CD4-positive, alpha-beta T cell (primary cell): ENCODE measurements at regions not wholly inside any gene's neighbourhood (a gene's known extent, or its start where the extent isn't known, plus 50 kb on each side); places are given as distances from the start of the nearest gene placed in this dataset.

Source experiments
- ATAC-seq: fragments of 200-7000 bp; cut with Tn5 transposase; one replicate; pipeline ENCODE4 v1.10.0; 2022; ENCODE audit warnings: mild to moderate bottlenecking; ENCODE audit not compliant: poor library complexity
- CTCF ChIA-PET: fragments of 350-600 bp; sonication (Branson Sonifier 250); formaldehyde crosslinking; loops from one replicate; lab custom pipeline; 2021; ENCODE audit warnings: antibody characterized with exemption, inconsistent platforms; lab: Charles Lee
- POLR2A ChIA-PET: fragments of 350-600 bp; sonication (Branson Sonifier 250); formaldehyde crosslinking; loops from one replicate; lab custom pipeline; 2021; ENCODE audit warnings: antibody characterized with exemption, inconsistent platforms; lab: Charles Lee
- DNase-seq, 14 experiments: peaks; one replicate each; pipeline ENCODE4 v3.0.0-alpha.2; 2013 to 2020; ENCODE audit warnings: mixed read lengths in 2 of 14
- H3K27ac ChIP-seq, 2 donors: one replicate each; pipeline versions ENCODE4 v1.5.1 to v1.7.0; 2013; ENCODE audit warnings: low read length in 2 of 2, low read depth in 1 of 2, mild to moderate bottlenecking in 1 of 2
- H3K27me3 ChIP-seq, 2 experiments: 1 replicate in 1 of 2; 2 replicates in 1 of 2; pipeline versions ENCODE4 v1.6.1 to v1.7.0; 2013; ENCODE audit warnings: low read length in 2 of 2, control low read depth in 1 of 2, mild to moderate bottlenecking in 1 of 2, moderate library complexity in 1 of 2; ENCODE audit not compliant: insufficient read depth in 2 of 2, control insufficient read depth in 1 of 2
- H3K36me3 ChIP-seq: one replicate; pipeline ENCODE4 v1.6.1; 2013; ENCODE audit warnings: low read length, control low read depth; ENCODE audit not compliant: insufficient read depth
- H3K4me1 ChIP-seq: one replicate; pipeline ENCODE4 v1.6.1; 2013; ENCODE audit warnings: low read length, control low read depth; ENCODE audit not compliant: insufficient read depth
- H3K4me3 ChIP-seq: one replicate; pipeline ENCODE4 v1.5.1; 2013; ENCODE audit warnings: mild to moderate bottlenecking, low read length, moderate library complexity
- H3K9me3 ChIP-seq, 2 experiments: 1 replicate in 1 of 2; 2 replicates in 1 of 2; pipeline versions ENCODE4 v1.6.1 to v1.7.0; 2013; ENCODE audit warnings: low read length in 2 of 2, mild to moderate bottlenecking in 2 of 2, control low read depth in 1 of 2, moderate library complexity in 1 of 2; ENCODE audit not compliant: control insufficient read depth in 1 of 2, insufficient read depth in 1 of 2
- H3K27ac Mint-ChIP-seq: one replicate; pipeline ENCODE4 v1.8.0; 2020; ENCODE audit warnings: mixed read lengths
- H3K27me3 Mint-ChIP-seq: one replicate; pipeline ENCODE4 v1.8.0; 2021; ENCODE audit warnings: mixed read lengths
- H3K36me3 Mint-ChIP-seq: one replicate; pipeline ENCODE4 v1.8.0; 2021; ENCODE audit warnings: low read depth, mixed read lengths
- H3K4me1 Mint-ChIP-seq: one replicate; pipeline ENCODE4 v1.8.0; 2021; ENCODE audit warnings: low read depth, mixed read lengths
- H3K4me3 Mint-ChIP-seq: one replicate; pipeline ENCODE4 v1.8.0; 2020; ENCODE audit warnings: mild to moderate bottlenecking, mixed read lengths
- H3K9me3 Mint-ChIP-seq: one replicate; pipeline ENCODE4 v1.8.0; 2020; ENCODE audit warnings: mixed read lengths
- CTCF ChIP-seq: fragments of 200-600 bp; IDR thresholded peaks from one replicate; pipeline ENCODE4 v1.8.0; 2022; ENCODE audit warnings: antibody characterized with exemption, mild to moderate bottlenecking
- intact Hi-C, 2 experiments: fragments of 100-400 bp; cut with DNase I in 1 of 2; cut with micrococcal nuclease in 1 of 2; formaldehyde crosslinking; loops; one replicate each; pipeline versions ENCODE4 v1.15.1 to v1.9.0; 2023 to 2025; cut with DNase I, micrococcal nuclease

- no peaks in the 10 kb centered on the region for H3K27me3 Mint-ChIP-seq
- POLR2A ChIA-PET: no interaction called here
- no peak overlapping the region for H3K27ac Mint-ChIP-seq
Observed at GRCh38 chr10:47060993-47061500, 149.8 kb downstream of the PTPN20 start.

DNA sequence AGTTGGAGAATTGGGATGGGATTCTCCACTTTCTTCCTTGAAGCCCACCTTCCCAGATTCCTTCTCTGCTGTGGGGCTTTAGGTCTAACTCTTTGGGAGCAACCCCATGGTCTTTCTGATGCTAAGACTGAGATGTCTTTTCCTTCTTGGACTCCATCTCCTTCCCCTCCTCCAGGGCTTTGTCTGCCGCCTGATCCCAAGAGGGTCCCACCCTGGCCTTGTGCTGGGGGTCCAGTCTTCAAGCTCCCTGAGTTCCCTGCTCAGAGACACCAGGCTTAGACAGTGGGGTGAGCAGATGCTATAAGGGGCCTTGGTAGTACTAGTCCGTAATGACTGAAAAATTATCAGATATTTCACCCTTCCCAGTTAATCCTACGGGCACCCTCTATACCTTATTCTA lies 150.5 kb downstream of the PTPN20 start:
- no peak for TF ChIP-seq CTCF
- no peak overlapping the region for H3K27ac Mint-ChIP-seq
- no peaks in the 10 kb centered on the region for H3K4me1 Mint-ChIP-seq
- DNase-seq (no peak), ATAC-seq (no peak)
- H3K27ac ChIP-seq: no peak overlapping the region
- H3K4me3 ChIP-seq: no peak overlapping the region
- H3K4me3 Mint-ChIP-seq: no peak overlapping the region
- no peaks in the 10 kb centered on the region for H3K4me1 ChIP-seq
- ChIA-PET CTCF (no interaction called here), POLR2A (no interaction called here)
- no peaks in the 10 kb centered on the region for H3K27me3 ChIP-seq
- no peaks in the 10 kb centered on the region for H3K36me3 Mint-ChIP-seq
- intact Hi-C loops: loop anchor here in 1 of 2 experiments (1.0 kb wide), 1 partner anchor 24 kb away; no protein-coding TSS in a partner anchor
- no peaks in the 10 kb centered on the region for H3K36me3 ChIP-seq
- no peaks in the 10 kb centered on the region for H3K27me3 Mint-ChIP-seq
- no peaks in the 10 kb centered on the region for H3K9me3 Mint-ChIP-seq
- no peaks in the 10 kb centered on the region for H3K9me3 ChIP-seq

More at GRCh38 chr10:47060993-47061500, 149.8 kb downstream of the PTPN20 start:
- DNase-seq (peak in 1 of 14 experiments; percentile 1), ATAC-seq (no peak)
- H3K4me3 Mint-ChIP-seq: no peak overlapping the region
- Histone ChIP-seq H3K27me3 (no peaks in the 10 kb centered on the region), H3K36me3 (no peaks in the 10 kb centered on the region), H3K27ac (no peak overlapping the region), H3K4me1 (no peaks in the 10 kb centered on the region), H3K4me3 (no peak overlapping the region), H3K9me3 (no peaks in the 10 kb centered on the region)
- H3K36me3 Mint-ChIP-seq: no peaks in the 10 kb centered on the region
- no peaks in the 10 kb centered on the region for H3K4me1 Mint-ChIP-seq
- CTCF ChIA-PET: no interaction called here
- intact Hi-C loops: no loop called here
- H3K9me3 Mint-ChIP-seq: no peaks in the 10 kb centered on the region
- TF ChIP-seq CTCF: no peak

DNA sequence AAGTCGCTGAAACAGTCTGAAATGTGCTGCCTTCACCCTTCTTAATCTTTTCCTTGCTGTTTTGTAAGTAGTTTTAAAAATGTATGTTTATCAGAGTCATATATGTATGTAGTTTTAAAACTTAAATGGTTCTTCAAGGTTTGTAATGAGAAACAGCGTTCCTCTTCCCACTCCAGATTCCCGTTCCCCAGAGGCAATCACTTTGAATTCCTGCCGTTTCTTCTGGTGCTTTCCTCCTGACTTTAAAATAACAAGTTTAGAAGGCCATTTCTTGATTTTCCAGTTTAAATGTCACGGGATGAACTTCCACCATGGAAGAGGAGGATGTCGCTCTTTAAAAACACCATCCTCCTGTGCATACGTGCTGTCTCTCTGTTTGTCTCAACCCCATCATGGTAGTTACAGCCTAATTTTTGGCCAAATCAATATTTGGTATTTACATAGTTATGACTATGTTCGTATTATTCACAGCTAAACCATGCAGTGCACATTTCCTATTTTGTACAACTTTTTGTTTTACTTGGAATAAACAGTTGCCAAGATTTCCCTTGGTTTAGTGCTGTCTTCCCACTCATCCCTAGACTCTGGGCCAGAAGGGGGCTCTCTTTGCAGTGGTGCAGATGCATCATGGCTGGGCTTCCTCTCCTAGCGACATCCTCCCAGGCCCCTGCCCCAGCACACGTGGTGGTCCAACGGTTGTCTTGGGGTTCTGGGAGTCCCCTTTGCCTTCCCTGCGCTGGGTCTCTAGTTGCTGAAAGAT lies 151.4 kb downstream of the PTPN20 start:
- Mint-ChIP-seq H3K36me3 (no peaks in the 10 kb centered on the region), H3K4me3 (no peak overlapping the region), H3K9me3 (no peaks in the 10 kb centered on the region), H3K4me1 (no peaks in the 10 kb centered on the region), H3K27me3 (no peaks in the 10 kb centered on the region), H3K27ac (no peak overlapping the region)
- Histone ChIP-seq H3K4me1 (no peaks in the 10 kb centered on the region), H3K4me3 (no peak overlapping the region), H3K27ac (no peak overlapping the region), H3K27me3 (no peaks in the 10 kb centered on the region), H3K36me3 (no peaks in the 10 kb centered on the region), H3K9me3 (no peaks in the 10 kb centered on the region)
- ATAC-seq (no peak), DNase-seq (peak in 2 of 14 experiments; percentile 11 to 30)
- no peak for TF ChIP-seq CTCF
- ChIA-PET CTCF (no interaction called here), POLR2A (no interaction called here)
- intact Hi-C loops: loop anchor here in 1 of 2 experiments (1.0 kb wide), 1 partner anchor 25 kb away; no protein-coding TSS in a partner anchor
